Karpas-422 (cell line): ENCODE measurements at regions not wholly inside any gene's neighbourhood (a gene's known extent, or its start where the extent isn't known, plus 50 kb on each side); places are given as distances from the start of the nearest gene placed in this dataset.

Source experiments
- DNase-seq: peaks from one replicate; pipeline ENCODE4 v3.0.0-alpha.2; 2015
- H2AFZ ChIP-seq: fragments of 200-600 bp; sonication (generic); 2 replicates; pipeline ENCODE4 v1.6.1; 2014; ENCODE audit warnings: antibody characterized with exemption, low read length, mixed read lengths
- H3K27ac ChIP-seq: fragments of 200-600 bp; sonication (generic); 2 replicates; pipeline ENCODE4 v1.5.1; 2014; ENCODE audit warnings: mild to moderate bottlenecking, low read length, moderate library complexity
- H3K27me3 ChIP-seq: fragments of 200-600 bp; sonication (generic); 2 replicates; pipeline ENCODE4 v1.6.1; 2014; ENCODE audit warnings: low read length, mixed read lengths
- H3K36me3 ChIP-seq: fragments of 200-600 bp; sonication (generic); 2 replicates; pipeline ENCODE4 v1.6.1; 2014; ENCODE audit warnings: low read length, mixed read lengths; ENCODE audit not compliant: insufficient read depth
- H3K4me1 ChIP-seq: fragments of 200-600 bp; sonication (generic); 2 replicates; pipeline ENCODE4 v1.6.1; 2014; ENCODE audit warnings: mild to moderate bottlenecking, low read length, mixed read lengths
- H3K4me2 ChIP-seq: fragments of 200-600 bp; sonication (generic); 2 replicates; pipeline ENCODE4 v1.6.1; 2014; ENCODE audit warnings: low read length, low read depth, mild to moderate bottlenecking; ENCODE audit not compliant: poor library complexity, severe bottlenecking
- H3K4me3 ChIP-seq: fragments of 200-600 bp; sonication (generic); 2 replicates; pipeline ENCODE4 v1.5.1; 2014; ENCODE audit warnings: mild to moderate bottlenecking, antibody characterized with exemption, low read length, mixed read lengths
- H3K79me2 ChIP-seq: fragments of 200-600 bp; sonication (generic); 2 replicates; pipeline ENCODE4 v1.6.1; 2014; ENCODE audit warnings: mild to moderate bottlenecking, low read length, mixed read lengths
- H3K9ac ChIP-seq: fragments of 200-600 bp; sonication (generic); 2 replicates; pipeline ENCODE4 v1.6.0; 2014; ENCODE audit warnings: low read length
- H3K9me2 ChIP-seq: fragments of 200-600 bp; sonication (generic), shearing (Covaris generic); replicated peaks from 2 replicates; pipeline ENCODE4 v1.6.0; 2014; ENCODE audit warnings: mild to moderate bottlenecking, low read length, moderate library complexity; ENCODE audit not compliant: insufficient read depth
- H3K9me3 ChIP-seq: fragments of 300-700, 200-600 bp; sonication (generic); 2 replicates; pipeline ENCODE4 v1.6.1; 2014; ENCODE audit warnings: low read length, mixed read lengths
- H4K20me1 ChIP-seq: fragments of 200-600 bp; sonication (generic); 2 replicates; pipeline ENCODE4 v1.6.1; 2014; ENCODE audit warnings: mild to moderate bottlenecking, antibody characterized with exemption, low read length, low read depth; ENCODE audit not compliant: insufficient read depth

DNA sequence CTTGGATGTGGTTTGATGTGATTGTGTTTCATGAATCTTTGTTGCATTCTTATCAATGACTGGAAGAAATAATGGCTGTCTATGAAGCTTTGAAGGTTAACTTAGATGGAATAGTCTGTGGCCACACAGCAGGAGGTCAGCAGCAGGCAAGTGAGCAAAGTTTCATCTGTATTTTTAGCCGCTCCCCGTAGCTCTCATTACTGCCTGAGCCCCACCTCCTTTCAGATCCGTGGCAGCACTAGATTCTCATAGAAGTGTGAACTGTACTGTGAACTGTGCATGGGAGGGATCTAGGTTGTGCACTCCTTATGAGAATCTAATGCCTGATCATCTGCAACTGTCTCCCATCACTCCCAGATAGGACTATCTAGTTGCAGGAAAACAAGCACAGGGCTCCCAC, 660.2 kb downstream of the EPHA7 start:
- Histone ChIP-seq H3K27me3 (no peaks in the 10 kb centered on the region), H3K9ac (no peak overlapping the region), H3K4me3 (no peak overlapping the region), H3K4me1 (no peaks in the 10 kb centered on the region), H3K36me3 (no peaks in the 10 kb centered on the region), H3K9me3 (peaks cover 17% of the 10 kb centered on the region), H3K79me2 (no peaks in the 10 kb centered on the region), H3K4me2 (no peak overlapping the region), H3K9me2 (no peaks in the 10 kb centered on the region), H3K27ac (no peak overlapping the region), H4K20me1 (no peaks in the 10 kb centered on the region), H2AFZ (no peak overlapping the region)
- DNase-seq: no peak

DNA sequence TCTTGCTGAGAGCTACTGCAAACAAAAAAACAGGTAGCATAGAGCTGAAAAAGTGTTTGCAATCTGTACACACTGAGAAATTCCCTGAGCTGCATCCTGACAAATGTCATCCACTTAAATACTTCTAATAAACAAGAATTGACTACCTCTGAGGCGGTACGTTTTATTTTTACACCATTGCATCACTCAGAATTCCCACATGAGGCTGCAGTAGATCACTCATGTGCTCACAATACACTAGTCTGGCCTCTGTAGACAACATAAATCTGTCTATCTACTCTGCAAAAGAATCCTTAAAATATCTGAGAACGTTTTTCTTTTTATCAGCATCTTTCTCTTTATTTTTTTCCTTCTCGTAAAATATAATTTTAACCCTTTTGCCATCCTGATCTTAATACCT, 661.4 kb downstream of the EPHA7 start:
- H3K4me1 ChIP-seq: no peaks in the 10 kb centered on the region
- no peak overlapping the region for H2AFZ ChIP-seq
- no peaks in the 10 kb centered on the region for H3K36me3 ChIP-seq
- H3K4me2 ChIP-seq: no peak overlapping the region
- no peaks in the 10 kb centered on the region for H3K79me2 ChIP-seq
- H3K9ac ChIP-seq: no peak overlapping the region
- H3K27ac ChIP-seq: no peak overlapping the region
- H3K9me3 ChIP-seq: peaks cover 21% of the 10 kb centered on the region
- no peaks in the 10 kb centered on the region for H3K9me2 ChIP-seq
- no peaks in the 10 kb centered on the region for H3K27me3 ChIP-seq
- no peak for DNase-seq
- no peaks in the 10 kb centered on the region for H4K20me1 ChIP-seq
- H3K4me3 ChIP-seq: no peak overlapping the region

DNA sequence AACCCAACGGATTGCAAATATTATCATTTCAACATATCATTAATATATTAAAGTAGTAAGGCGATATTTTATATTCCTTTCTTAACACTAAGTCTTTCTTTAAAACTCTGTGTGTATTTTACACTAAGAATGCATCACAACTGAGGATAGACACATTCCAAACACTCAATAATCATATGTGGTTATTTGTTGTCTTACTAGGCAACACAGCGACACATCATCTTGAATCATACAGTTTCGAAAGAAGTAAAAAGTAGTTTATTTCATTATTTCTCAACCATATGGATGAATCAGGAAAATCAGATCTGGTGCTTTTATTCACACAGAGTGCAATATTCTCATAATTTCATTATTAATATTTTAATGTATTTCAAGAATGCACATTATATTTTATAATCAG, 662.4 kb downstream of the EPHA7 start:
- H3K27me3 ChIP-seq: no peaks in the 10 kb centered on the region
- H3K36me3 ChIP-seq: no peaks in the 10 kb centered on the region
- peaks cover 24% of the 10 kb centered on the region for H3K9me3 ChIP-seq
- H3K9me2 ChIP-seq: no peaks in the 10 kb centered on the region
- H3K27ac ChIP-seq: no peak overlapping the region
- H3K4me3 ChIP-seq: no peak overlapping the region
- H2AFZ ChIP-seq: no peak overlapping the region
- no peaks in the 10 kb centered on the region for H3K79me2 ChIP-seq
- no peak for DNase-seq
- H3K4me1 ChIP-seq: no peaks in the 10 kb centered on the region
- H3K9ac ChIP-seq: no peak overlapping the region
- H3K4me2 ChIP-seq: no peak overlapping the region
- H4K20me1 ChIP-seq: no peaks in the 10 kb centered on the region

DNA sequence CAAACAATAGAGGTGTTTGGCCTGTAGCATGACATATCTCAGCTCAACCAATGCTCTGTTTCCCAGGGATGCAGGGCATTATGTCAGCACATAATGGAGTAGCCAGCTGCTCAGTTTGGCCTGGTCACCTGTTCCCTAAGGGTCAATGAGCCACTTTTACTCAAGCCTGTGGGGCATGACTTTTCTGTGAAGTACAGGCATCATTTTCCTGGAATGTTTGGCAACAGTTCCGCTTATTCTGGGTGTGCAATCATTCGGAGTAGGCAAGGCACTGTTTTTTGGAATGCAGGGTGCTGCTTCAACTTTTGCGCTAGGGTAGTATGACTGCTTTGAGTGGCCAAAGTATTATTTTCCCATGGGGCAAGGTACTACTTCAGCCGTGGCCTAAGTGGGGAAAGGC, 665.4 kb downstream of the EPHA7 start:
- no peaks in the 10 kb centered on the region for H3K4me1 ChIP-seq
- no peak overlapping the region for H3K4me2 ChIP-seq
- no peak overlapping the region for H3K9ac ChIP-seq
- no peaks in the 10 kb centered on the region for H3K36me3 ChIP-seq
- no peak overlapping the region for H3K27ac ChIP-seq
- H3K9me3 ChIP-seq: peaks cover 28% of the 10 kb centered on the region
- no peaks in the 10 kb centered on the region for H3K27me3 ChIP-seq
- DNase-seq: no peak
- H3K4me3 ChIP-seq: no peak overlapping the region
- H4K20me1 ChIP-seq: no peaks in the 10 kb centered on the region
- no peaks in the 10 kb centered on the region for H3K79me2 ChIP-seq
- no peak overlapping the region for H2AFZ ChIP-seq
- H3K9me2 ChIP-seq: no peaks in the 10 kb centered on the region

DNA sequence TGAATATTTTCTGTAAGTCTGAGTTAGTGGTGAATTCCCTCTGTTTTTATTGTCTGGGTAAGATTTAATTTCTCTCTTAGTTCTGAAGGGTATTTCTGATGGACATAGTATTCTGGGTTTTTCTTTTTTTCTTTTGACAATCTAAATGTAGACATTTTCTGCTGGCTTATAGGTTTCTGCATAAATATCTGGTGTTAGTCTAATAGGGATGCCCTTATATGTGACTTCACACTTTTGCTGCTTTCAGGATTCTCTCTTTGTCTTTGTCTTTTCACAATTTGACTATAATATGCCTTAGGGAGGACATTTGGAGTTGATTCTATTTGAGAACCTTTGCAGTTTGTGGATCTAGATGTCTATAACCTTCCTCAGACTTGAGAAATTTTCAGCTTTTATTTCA, 667.2 kb downstream of the EPHA7 start:
- no peaks in the 10 kb centered on the region for H4K20me1 ChIP-seq
- H3K4me1 ChIP-seq: no peaks in the 10 kb centered on the region
- H3K27me3 ChIP-seq: no peaks in the 10 kb centered on the region
- H3K27ac ChIP-seq: no peak overlapping the region
- H3K4me3 ChIP-seq: no peak overlapping the region
- H3K9me3 ChIP-seq: peaks cover 33% of the 10 kb centered on the region
- no peak overlapping the region for H3K9ac ChIP-seq
- no peaks in the 10 kb centered on the region for H3K9me2 ChIP-seq
- H3K79me2 ChIP-seq: no peaks in the 10 kb centered on the region
- DNase-seq: no peak
- no peaks in the 10 kb centered on the region for H3K36me3 ChIP-seq
- H3K4me2 ChIP-seq: no peak overlapping the region
- H2AFZ ChIP-seq: no peak overlapping the region

DNA sequence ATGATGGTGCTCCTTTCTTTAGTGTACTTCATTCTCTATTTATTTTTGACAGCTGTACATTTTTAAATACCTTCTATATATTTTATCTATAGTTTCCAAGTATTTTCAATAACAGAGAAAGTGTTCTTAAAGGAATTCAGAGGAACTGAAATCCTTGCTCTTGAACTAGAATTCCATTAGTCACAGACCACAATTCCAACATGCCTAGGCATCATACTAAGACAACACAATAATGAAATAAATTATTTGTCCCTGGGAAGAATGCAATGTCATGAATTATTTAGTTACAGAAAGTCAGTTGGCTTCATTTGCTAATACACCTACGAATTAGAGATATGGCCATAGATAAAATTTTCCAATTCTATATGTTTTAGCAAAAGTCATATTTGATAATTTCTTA, 671.2 kb downstream of the EPHA7 start:
- no peak overlapping the region for H3K9ac ChIP-seq
- no peak for DNase-seq
- no peaks in the 10 kb centered on the region for H3K27me3 ChIP-seq

DNA sequence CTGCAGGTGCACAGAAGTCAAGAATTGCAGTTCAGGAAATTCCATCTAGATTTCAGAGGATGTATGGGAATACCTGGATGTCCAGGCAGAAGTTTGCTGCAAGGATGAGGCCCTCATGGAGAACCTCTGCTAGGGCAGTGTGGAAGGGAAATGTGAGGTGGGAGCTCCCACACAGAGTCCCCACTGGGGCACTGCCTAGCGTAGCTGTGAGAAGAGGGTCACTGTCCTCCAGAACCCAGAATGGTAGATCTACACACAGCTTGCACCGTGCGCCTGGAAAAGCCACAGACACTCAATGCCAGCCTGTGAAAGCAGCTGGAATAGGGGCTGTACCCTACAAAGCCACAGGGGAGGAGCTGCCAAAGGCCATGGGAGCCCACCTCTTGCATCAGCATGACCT, 681.4 kb downstream of the EPHA7 start:
- no peak for DNase-seq
- no peak overlapping the region for H3K9ac ChIP-seq

More for the DNA sequence above, 671.2 kb downstream of the EPHA7 start:
- Histone ChIP-seq H3K4me2 (no peak overlapping the region), H3K9me2 (no peaks in the 10 kb centered on the region), H3K27ac (no peak overlapping the region), H3K36me3 (no peaks in the 10 kb centered on the region), H3K9me3 (peaks cover 17% of the 10 kb centered on the region; the same call in 1 of the 2 replicates), H3K4me3 (no peak overlapping the region), H4K20me1 (no peaks in the 10 kb centered on the region), H2AFZ (no peak overlapping the region), H3K79me2 (no peaks in the 10 kb centered on the region), H3K4me1 (no peaks in the 10 kb centered on the region)

DNA sequence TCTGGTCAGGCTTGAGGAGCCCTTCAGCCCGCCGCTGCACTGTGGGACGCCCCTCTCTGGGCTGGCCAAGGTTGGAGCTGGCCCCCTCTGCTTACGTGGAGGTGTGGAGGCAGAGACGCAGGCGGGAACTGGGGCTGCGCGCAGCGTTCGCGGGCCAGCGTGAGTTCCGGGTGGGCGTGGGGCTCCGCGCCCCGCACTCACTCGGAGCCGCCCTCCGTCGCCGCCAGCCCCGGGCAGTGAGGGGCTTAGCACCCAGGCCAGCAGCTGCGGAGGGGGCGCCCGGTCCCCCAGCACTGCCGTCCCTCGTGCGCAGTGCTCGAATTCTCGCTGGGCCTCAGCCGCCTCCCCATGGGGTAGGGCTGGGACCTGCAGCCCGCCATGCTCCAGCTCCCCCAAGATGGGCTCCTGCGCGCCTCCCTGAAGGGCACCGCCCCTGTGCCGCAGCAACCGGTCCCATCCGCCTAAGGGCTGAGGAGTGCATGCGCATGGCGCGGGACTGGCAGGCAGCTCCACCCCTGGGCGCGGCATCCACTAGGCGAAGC, 695.9 kb downstream of the EPHA7 start:
- no peak overlapping the region for H3K9ac ChIP-seq
- H3K4me2 ChIP-seq: no peak overlapping the region
- H3K9me2 ChIP-seq: no peaks in the 10 kb centered on the region
- H3K27ac ChIP-seq: no peak overlapping the region
- no peak for DNase-seq
- no peak overlapping the region for H2AFZ ChIP-seq
- no peaks in the 10 kb centered on the region for H3K79me2 ChIP-seq
- peaks cover 27% of the 10 kb centered on the region for H3K9me3 ChIP-seq
- no peaks in the 10 kb centered on the region for H3K36me3 ChIP-seq
- no peaks in the 10 kb centered on the region for H3K27me3 ChIP-seq
- H4K20me1 ChIP-seq: no peaks in the 10 kb centered on the region
- no peaks in the 10 kb centered on the region for H3K4me1 ChIP-seq
- H3K4me3 ChIP-seq: no peak overlapping the region

More for the DNA sequence above, 681.4 kb downstream of the EPHA7 start:
- no peaks in the 10 kb centered on the region for H3K79me2 ChIP-seq
- no peak overlapping the region for H2AFZ ChIP-seq
- no peaks in the 10 kb centered on the region for H3K4me1 ChIP-seq
- peaks cover 33% of the 10 kb centered on the region for H3K9me3 ChIP-seq
- H3K4me3 ChIP-seq: no peak overlapping the region
- H3K27me3 ChIP-seq: no peaks in the 10 kb centered on the region
- H3K9me2 ChIP-seq: no peaks in the 10 kb centered on the region
- H3K36me3 ChIP-seq: no peaks in the 10 kb centered on the region
- no peaks in the 10 kb centered on the region for H4K20me1 ChIP-seq
- no peak overlapping the region for H3K4me2 ChIP-seq
- no peak overlapping the region for H3K27ac ChIP-seq

DNA sequence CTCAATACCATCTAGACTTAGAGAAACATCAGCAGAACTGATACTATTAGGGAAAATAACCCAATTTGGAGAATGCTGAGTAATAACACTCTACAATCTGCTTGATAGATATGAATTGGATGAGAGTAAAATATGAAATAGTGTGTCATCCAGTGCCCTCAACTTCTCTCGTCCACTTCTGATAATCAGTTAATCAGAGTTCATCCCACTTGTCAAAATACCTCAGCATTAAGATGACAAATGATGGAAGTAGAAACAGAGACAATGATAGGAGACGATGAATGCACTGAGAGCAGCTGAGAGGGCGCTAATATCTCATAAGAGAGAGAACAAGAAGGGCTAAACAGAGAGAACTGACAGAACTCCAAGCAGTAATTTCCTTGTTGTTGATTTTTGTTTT, 699.6 kb downstream of the EPHA7 start:
- Histone ChIP-seq H3K27ac (no peak overlapping the region), H3K4me1 (no peaks in the 10 kb centered on the region), H3K27me3 (no peaks in the 10 kb centered on the region), H3K9ac (no peak overlapping the region), H3K79me2 (no peaks in the 10 kb centered on the region), H2AFZ (no peak overlapping the region), H3K36me3 (no peaks in the 10 kb centered on the region), H3K4me3 (no peak overlapping the region), H3K4me2 (no peak overlapping the region), H3K9me2 (no peaks in the 10 kb centered on the region), H3K9me3 (peaks cover 23% of the 10 kb centered on the region), H4K20me1 (no peaks in the 10 kb centered on the region)
- DNase-seq: no peak
